B cell (primary cell): ENCODE measurements at regions not wholly inside any gene's neighbourhood (a gene's known extent, or its start where the extent isn't known, plus 50 kb on each side); places are given as distances from the start of the nearest gene placed in this dataset.

Experiments
- ATAC-seq: fragments of 200-7000 bp; cut with Tn5 transposase; one replicate; pipeline ENCODE4 v1.10.0; 2021; ENCODE audit warnings: low read depth, mild to moderate bottlenecking, moderate number of reproducible peaks, moderate library complexity
- CTCF ChIA-PET: fragments of 350-600 bp; sonication (Branson Sonifier 250); formaldehyde crosslinking; loops from one replicate; lab custom pipeline; 2021; ENCODE audit warnings: antibody characterized with exemption, inconsistent platforms; lab: Charles Lee
- POLR2A ChIA-PET: fragments of 350-600 bp; sonication (Branson Sonifier 250); formaldehyde crosslinking; loops from one replicate; lab custom pipeline; 2021; ENCODE audit warnings: antibody characterized with exemption; lab: Charles Lee
- DNase-seq: peaks from one replicate; pipeline ENCODE4 v3.0.0; 2013
- H2AFZ ChIP-seq: 2 replicates; pipeline ENCODE4 v1.6.1; 2012; ENCODE audit warnings: mild to moderate bottlenecking, low read depth, low read length; ENCODE audit not compliant: insufficient read depth, poor library complexity, severe bottlenecking
- H3K27ac ChIP-seq, 2 donors: 1 replicate in 1 of 2; 2 replicates in 1 of 2; pipeline ENCODE4 v1.5.1; 2012 to 2013; ENCODE audit warnings: low read length in 2 of 2, mild to moderate bottlenecking in 2 of 2, moderate library complexity in 1 of 2
- H3K27me3 ChIP-seq, 4 experiments: fragments of 200-600 bp in 1 of 4; sonication (generic) in 1 of 4; replicated peaks in 1 of 4; 1 replicate in 2 of 4; 2 replicates in 2 of 4; pipeline versions ENCODE4 v1.6.1 to v1.7.0; 2013 to 2016; ENCODE audit warnings: low read length in 3 of 4, mild to moderate bottlenecking in 2 of 4, mixed read lengths in 1 of 4, moderate library complexity in 1 of 4; ENCODE audit not compliant: insufficient read depth in 4 of 4, control insufficient read depth in 3 of 4; ENCODE audit errors: control extremely low read depth in 1 of 4
- H3K36me3 ChIP-seq, 2 experiments: replicated peaks in 1 of 2; 1 replicate in 1 of 2; 2 replicates in 1 of 2; pipeline versions ENCODE4 v1.6.1 to v1.7.1; 2013; ENCODE audit warnings: low read length in 1 of 2; ENCODE audit not compliant: insufficient read depth in 2 of 2, control insufficient read depth in 1 of 2; ENCODE audit errors: control extremely low read depth in 1 of 2, extremely low read depth in 1 of 2
- H3K4me1 ChIP-seq, 2 donors: fragments of 200-600 bp in 1 of 2; sonication (generic) in 1 of 2; 1 replicate in 1 of 2; 2 replicates in 1 of 2; pipeline versions ENCODE4 v1.5.1 to v1.6.1; 2013 to 2017; ENCODE audit warnings: low read length in 2 of 2; ENCODE audit not compliant: control insufficient read depth in 2 of 2, insufficient read depth in 2 of 2
- H3K4me2 ChIP-seq: replicated peaks from 2 replicates; pipeline ENCODE3; 2012; ENCODE audit warnings: mild to moderate bottlenecking, low read depth, low read length; ENCODE audit not compliant: poor library complexity, severe bottlenecking
- H3K4me3 ChIP-seq, 5 experiments: fragments of 200-600 bp in 1 of 5; sonication (generic) in 1 of 5; 1 replicate in 3 of 5; 2 replicates in 2 of 5; pipeline versions ENCODE4 v1.5.1 to v1.7.0; 2011 to 2016; ENCODE audit warnings: low read length in 4 of 5, mild to moderate bottlenecking in 4 of 5, low read depth in 2 of 5, control low read depth in 1 of 5, moderate library complexity in 1 of 5; ENCODE audit not compliant: insufficient read depth in 1 of 5; ENCODE audit errors: control extremely low read depth in 1 of 5, extremely low read depth in 1 of 5
- H3K79me2 ChIP-seq: fragments of 200-600 bp; sonication (generic); one replicate; pipeline ENCODE4 v1.6.0; 2016; ENCODE audit warnings: low read length; ENCODE audit not compliant: control insufficient read depth, insufficient read depth
- H3K9ac ChIP-seq: fragments of 200-600 bp; sonication (generic); 2 replicates; pipeline ENCODE4 v1.6.1; 2017; ENCODE audit warnings: mild to moderate bottlenecking, low read length, moderate library complexity
- H3K9me3 ChIP-seq, 3 donors: one replicate each; pipeline versions ENCODE4 v1.6.1 to v1.7.1; 2013; ENCODE audit warnings: low read length in 2 of 3; ENCODE audit not compliant: control insufficient read depth in 2 of 3, insufficient read depth in 1 of 3; ENCODE audit errors: control extremely low read depth in 1 of 3
- H4K20me1 ChIP-seq: 2 replicates; pipeline ENCODE4 v1.6.0; 2012; ENCODE audit warnings: mild to moderate bottlenecking, low read length; ENCODE audit not compliant: insufficient read depth, control insufficient read depth, poor library complexity, severe bottlenecking
- H3K27ac Mint-ChIP-seq: one replicate; pipeline ENCODE4 v1.8.0; 2021; ENCODE audit warnings: mixed read lengths
- H3K27me3 Mint-ChIP-seq: one replicate; pipeline ENCODE4 v1.8.0; 2021; ENCODE audit warnings: mixed read lengths
- H3K4me1 Mint-ChIP-seq: one replicate; pipeline ENCODE4 v1.8.0; 2021; ENCODE audit warnings: mixed read lengths
- H3K4me3 Mint-ChIP-seq: one replicate; pipeline ENCODE4 v1.8.0; 2021; ENCODE audit warnings: mixed read lengths
- H3K9me3 Mint-ChIP-seq: one replicate; pipeline ENCODE4 v1.8.0; 2022; ENCODE audit warnings: mixed read lengths; ENCODE audit not compliant: insufficient read depth
- EZH2 ChIP-seq: IDR thresholded peaks from 2 replicates; pipeline ENCODE4 v1.6.1; 2012; ENCODE audit warnings: borderline replicate concordance, low read depth, mild to moderate bottlenecking, moderate library complexity, low read length; ENCODE audit not compliant: insufficient read depth, poor library complexity, severe bottlenecking
- WGBS: methylation state at CpG from one replicate; pipeline ENCODE4 v1.1.5; 2013; ENCODE audit warnings: missing lambda C conversion rate; ENCODE audit not compliant: insufficient coverage; 5-methylcytosine and 5-hydroxymethylcytosine counted together
- intact Hi-C: fragments of 100-400 bp; cut with micrococcal nuclease; formaldehyde crosslinking; loops from one replicate; pipeline ENCODE4 v1.10.0; 2022
- TF ChIP-seq, protein P1 (sequence below): fragments of 200-600 bp; IDR thresholded peaks from one replicate; pipeline ENCODE4 v1.8.0; 2022; ENCODE audit warnings: antibody characterized with exemption, mild to moderate bottlenecking

DNA sequence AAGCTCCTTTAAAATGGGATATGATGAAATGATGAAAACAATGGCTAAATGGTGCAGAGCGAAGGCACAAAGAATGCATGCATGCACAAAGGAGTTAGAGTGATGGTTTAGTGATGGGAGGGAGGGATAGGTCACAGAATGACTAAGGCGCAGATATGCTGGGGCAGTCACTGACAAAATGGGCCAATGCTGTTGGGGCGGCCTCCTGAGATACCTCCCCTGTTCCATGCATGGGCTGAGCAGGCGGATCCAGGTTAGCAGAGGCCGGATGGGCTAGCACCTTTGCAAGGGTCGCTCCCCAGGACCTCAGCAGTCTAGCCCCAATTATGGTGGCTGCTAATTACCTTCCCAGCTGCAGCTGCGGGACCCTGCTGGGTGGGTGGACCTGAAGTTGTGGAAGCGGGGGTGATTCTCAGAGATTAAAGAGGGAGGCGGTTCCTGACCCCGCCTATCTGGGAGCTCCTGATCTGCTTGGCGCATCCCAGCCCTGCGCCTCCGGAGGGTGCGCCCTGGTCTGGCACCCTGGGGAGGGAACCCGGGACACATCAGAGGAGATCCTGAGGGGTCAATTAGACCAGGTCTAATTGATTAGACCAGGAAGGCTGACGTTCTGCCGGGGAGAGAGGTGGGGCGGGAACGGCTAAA lies 175.0 kb downstream of the CYP26A1 start:
- POLR2A ChIA-PET, result no interaction called here
- no peak for ATAC-seq
- CTCF ChIA-PET, result no interaction called here

DNA sequence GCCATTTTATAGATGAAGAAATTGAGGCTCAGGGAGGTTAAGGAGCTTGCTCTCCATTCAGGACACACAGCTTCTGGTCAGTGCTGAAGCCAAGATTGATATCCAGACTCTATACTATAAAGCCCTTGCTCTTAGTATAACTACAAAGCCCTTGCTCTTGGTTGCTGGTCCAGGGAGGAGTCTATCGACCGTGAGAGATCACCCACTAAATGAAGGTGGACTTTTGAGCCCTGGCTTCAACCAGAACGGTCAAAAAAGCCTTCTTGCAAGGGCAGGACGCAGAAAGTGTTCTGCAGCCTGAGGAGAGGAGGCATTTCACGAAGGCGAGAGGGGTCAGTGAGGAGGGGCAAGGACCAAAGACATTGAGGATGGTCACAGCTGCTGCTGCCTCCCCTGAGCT lies 176.3 kb downstream of the CYP26A1 start:
- Histone ChIP-seq H3K4me3 (no peak overlapping the region), H3K9me3 (no peaks in the 10 kb centered on the region), H3K79me2 (no peaks in the 10 kb centered on the region), H3K36me3 (no peaks in the 10 kb centered on the region), H3K9ac (no peak overlapping the region), H4K20me1 (no peaks in the 10 kb centered on the region), H3K27ac (no peak overlapping the region), H3K4me1 (no peaks in the 10 kb centered on the region), H3K27me3 (peaks cover 0 to 8% (median 0%) of the 10 kb centered on the region in 4 experiments), H3K4me2 (no peak overlapping the region), H2AFZ (no peak overlapping the region)
- CTCF ChIA-PET, result no interaction called here
- Mint-ChIP-seq H3K27me3 (peaks cover 10% of the 10 kb centered on the region), H3K4me1 (no peaks in the 10 kb centered on the region), H3K9me3 (no peaks in the 10 kb centered on the region), H3K4me3 (no peak overlapping the region), H3K27ac (no peak overlapping the region)
- POLR2A ChIA-PET, result no interaction called here
- intact Hi-C loops, result no loop called here
- WGBS, result 83% methylated on average over 6 of the region's 6 CpGs
- TF ChIP-seq, protein P1, sequence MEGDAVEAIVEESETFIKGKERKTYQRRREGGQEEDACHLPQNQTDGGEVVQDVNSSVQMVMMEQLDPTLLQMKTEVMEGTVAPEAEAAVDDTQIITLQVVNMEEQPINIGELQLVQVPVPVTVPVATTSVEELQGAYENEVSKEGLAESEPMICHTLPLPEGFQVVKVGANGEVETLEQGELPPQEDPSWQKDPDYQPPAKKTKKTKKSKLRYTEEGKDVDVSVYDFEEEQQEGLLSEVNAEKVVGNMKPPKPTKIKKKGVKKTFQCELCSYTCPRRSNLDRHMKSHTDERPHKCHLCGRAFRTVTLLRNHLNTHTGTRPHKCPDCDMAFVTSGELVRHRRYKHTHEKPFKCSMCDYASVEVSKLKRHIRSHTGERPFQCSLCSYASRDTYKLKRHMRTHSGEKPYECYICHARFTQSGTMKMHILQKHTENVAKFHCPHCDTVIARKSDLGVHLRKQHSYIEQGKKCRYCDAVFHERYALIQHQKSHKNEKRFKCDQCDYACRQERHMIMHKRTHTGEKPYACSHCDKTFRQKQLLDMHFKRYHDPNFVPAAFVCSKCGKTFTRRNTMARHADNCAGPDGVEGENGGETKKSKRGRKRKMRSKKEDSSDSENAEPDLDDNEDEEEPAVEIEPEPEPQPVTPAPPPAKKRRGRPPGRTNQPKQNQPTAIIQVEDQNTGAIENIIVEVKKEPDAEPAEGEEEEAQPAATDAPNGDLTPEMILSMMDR, result no peak
- TF ChIP-seq EZH2, result no peak
- ATAC-seq (no peak), DNase-seq (no peak)

More for the DNA sequence above, 175.0 kb downstream of the CYP26A1 start:
- Mint-ChIP-seq H3K4me1 (no peaks in the 10 kb centered on the region), H3K27ac (no peak overlapping the region), H3K4me3 (no peak overlapping the region), H3K9me3 (no peaks in the 10 kb centered on the region), H3K27me3 (peaks cover 18% of the 10 kb centered on the region)
- peaks cover 0 to 8% (median 0%) of the 10 kb centered on the region in 4 experiments for H3K27me3 ChIP-seq
- H4K20me1 ChIP-seq, result no peaks in the 10 kb centered on the region
- H3K4me1 ChIP-seq, result no peaks in the 10 kb centered on the region
- H3K79me2 ChIP-seq, result no peaks in the 10 kb centered on the region
- 87% methylated on average over 19 of the region's 19 CpGs for WGBS
- no peak overlapping the region for H3K27ac ChIP-seq
- no peak for DNase-seq
- no peaks in the 10 kb centered on the region for H3K9me3 ChIP-seq
- intact Hi-C loops, result no loop called here
- no peak overlapping the region for H3K9ac ChIP-seq
- TF ChIP-seq, protein P1, result no peak
- TF ChIP-seq EZH2, result no peak
- no peak overlapping the region for H3K4me2 ChIP-seq
- H2AFZ ChIP-seq, result no peak overlapping the region
- no peaks in the 10 kb centered on the region for H3K36me3 ChIP-seq
- H3K4me3 ChIP-seq, result no peak overlapping the region
